ENCODE measurements at regions not wholly inside any gene's neighbourhood (a gene's known extent, or its start where the extent isn't known, plus 50 kb on each side); places are given as distances from the start of the nearest gene placed in this dataset.

DNA sequence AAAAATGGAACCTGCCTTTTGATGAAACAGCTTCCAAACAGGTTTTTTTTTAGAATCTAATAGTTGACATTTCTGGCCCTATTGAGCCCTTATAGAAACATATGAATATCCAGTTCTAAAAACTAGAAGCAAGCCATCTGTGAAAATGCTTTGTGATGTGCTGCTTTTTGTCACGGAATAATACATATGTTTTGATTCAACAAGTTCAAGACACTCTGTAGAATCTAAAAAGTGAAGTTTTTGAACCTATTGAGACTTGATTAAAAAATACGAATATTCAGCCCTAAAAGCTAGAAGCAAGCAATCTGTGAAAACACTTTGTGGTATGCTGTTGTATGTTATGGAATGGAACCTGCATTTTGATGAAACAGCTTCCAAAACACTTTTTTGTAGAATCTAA, 106.7 kb upstream of the VPREB1 start:
- Histone ChIP-seq H3K36me3 (no peaks in the 10 kb centered on the region), H3K4me3 (no peak overlapping the region), H3K4me1 (no peaks in the 10 kb centered on the region), H3K27ac (no peak overlapping the region), H3K27me3 (peaks cover 0 to 5% of the 10 kb centered on the region in 2 donors), H3K9me3 (no peaks in the 10 kb centered on the region)
- DNase-seq = no peak
- WGBS (ENCODE audit: insufficient coverage, low coverage, low lambda C conversion rate, missing lambda C conversion rate) = 43% methylated on average over 2 of the region's 2 CpGs
- no peak for TF ChIP-seq POLR2A (IDR thresholded peaks at IDR 0.05)
- TF ChIP-seq, protein P1, sequence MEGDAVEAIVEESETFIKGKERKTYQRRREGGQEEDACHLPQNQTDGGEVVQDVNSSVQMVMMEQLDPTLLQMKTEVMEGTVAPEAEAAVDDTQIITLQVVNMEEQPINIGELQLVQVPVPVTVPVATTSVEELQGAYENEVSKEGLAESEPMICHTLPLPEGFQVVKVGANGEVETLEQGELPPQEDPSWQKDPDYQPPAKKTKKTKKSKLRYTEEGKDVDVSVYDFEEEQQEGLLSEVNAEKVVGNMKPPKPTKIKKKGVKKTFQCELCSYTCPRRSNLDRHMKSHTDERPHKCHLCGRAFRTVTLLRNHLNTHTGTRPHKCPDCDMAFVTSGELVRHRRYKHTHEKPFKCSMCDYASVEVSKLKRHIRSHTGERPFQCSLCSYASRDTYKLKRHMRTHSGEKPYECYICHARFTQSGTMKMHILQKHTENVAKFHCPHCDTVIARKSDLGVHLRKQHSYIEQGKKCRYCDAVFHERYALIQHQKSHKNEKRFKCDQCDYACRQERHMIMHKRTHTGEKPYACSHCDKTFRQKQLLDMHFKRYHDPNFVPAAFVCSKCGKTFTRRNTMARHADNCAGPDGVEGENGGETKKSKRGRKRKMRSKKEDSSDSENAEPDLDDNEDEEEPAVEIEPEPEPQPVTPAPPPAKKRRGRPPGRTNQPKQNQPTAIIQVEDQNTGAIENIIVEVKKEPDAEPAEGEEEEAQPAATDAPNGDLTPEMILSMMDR (IDR thresholded peaks at IDR 0.05) = no peak
- intact Hi-C loops (cut with DNase I) = no loop called here
- ATAC-seq = no peak

DNA sequence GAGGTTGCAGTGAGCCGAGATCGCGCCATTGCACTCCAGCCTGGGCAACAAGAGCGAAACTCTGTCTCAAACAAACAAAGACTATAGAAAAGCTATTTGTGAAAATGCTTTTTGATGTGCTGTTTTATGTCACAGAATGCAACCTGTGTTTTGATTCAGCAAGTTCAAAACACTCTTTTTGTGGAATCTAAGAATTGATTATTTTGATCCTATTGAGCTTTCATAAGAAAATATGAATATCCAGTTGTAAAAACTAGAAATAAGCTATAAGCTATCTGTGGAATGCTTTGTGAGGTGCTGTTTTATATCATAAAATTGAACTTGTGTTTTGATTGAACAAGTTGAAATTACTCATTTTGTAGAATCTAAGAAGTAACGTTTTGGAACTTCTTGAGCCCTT, 110.7 kb upstream of the VPREB1 start:
- H3K27ac ChIP-seq = no peak overlapping the region
- H3K27me3 ChIP-seq = peaks cover 0 to 5% of the 10 kb centered on the region in 2 donors
- H3K9me3 ChIP-seq = no peaks in the 10 kb centered on the region
- ATAC-seq (no peak), DNase-seq (no peak)
- H3K36me3 ChIP-seq = no peaks in the 10 kb centered on the region
- H3K4me3 ChIP-seq = no peak overlapping the region
- H3K4me1 ChIP-seq = no peaks in the 10 kb centered on the region
- WGBS (ENCODE audit: insufficient coverage, low coverage, low lambda C conversion rate, missing lambda C conversion rate) = 87% methylated on average over 5 of the region's 5 CpGs
- intact Hi-C loops (cut with DNase I) = no loop called here
- no peak for TF ChIP-seq POLR2A (IDR thresholded peaks at IDR 0.05)
- TF ChIP-seq, protein P1 (IDR thresholded peaks at IDR 0.05) = no peak

DNA sequence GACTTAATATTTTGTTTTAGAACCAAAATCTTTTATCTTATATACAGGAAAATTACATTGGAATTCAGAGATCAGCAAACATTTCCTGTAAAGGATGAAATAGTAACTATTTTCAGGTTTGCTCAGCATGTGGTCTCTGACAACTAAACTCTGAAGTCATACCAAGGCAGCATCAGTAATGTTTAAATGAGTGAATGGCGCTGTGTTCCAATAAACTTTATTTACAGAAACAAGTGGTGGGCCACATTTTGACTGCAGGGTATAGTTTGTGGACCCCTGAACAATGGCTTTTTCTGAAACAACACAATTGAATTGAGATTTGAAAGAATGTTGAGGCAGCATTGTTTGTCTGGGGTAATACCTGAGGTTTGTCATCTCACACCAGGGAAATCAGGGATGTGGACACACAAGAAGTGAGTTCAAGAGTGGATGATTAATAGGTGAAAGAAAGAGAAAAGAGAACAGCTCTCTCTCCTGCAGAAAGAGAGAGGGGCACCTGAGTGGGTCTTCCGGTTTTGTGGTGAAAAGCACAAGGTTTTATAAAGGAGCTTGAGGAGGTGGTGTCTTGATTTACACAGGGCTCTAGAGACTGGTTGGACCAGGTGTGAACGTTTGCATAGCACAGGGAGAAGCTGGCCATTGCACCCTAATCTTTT, 113.5 kb upstream of the VPREB1 start:
- no peaks in the 10 kb centered on the region for H3K4me1 ChIP-seq
- DNase-seq (no peak), ATAC-seq (no peak)
- WGBS (ENCODE audit: insufficient coverage, low coverage, low lambda C conversion rate, missing lambda C conversion rate) = 38% methylated on average over 2 of the region's 3 CpGs
- no peaks in the 10 kb centered on the region for H3K9me3 ChIP-seq
- H3K4me3 ChIP-seq = no peak overlapping the region
- no peaks in the 10 kb centered on the region for H3K27me3 ChIP-seq
- TF ChIP-seq, protein P1 (IDR thresholded peaks at IDR 0.05) = no peak
- no peak for TF ChIP-seq POLR2A (IDR thresholded peaks at IDR 0.05)
- intact Hi-C loops (cut with DNase I) = no loop called here
- H3K27ac ChIP-seq = no peak overlapping the region
- no peaks in the 10 kb centered on the region for H3K36me3 ChIP-seq

DNA sequence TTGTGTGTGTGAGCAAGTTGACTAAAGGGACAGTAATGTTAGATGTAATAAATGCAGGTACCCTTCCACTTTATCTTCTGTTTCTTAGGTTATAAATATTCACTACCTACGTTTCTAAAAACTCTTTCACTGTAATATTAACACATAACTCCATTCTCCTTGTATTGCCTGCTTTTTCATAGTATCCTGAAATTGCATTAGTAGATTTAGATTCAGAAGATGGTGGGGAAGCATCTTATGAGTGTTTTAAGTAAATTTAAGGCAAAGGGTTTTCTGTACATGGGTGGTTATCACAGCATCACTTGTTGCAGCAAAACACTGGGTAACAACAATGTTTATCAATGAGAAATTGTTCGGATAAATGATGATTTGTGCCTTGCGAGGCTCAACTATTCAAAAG, 115.2 kb upstream of the VPREB1 start:
- no peaks in the 10 kb centered on the region for H3K4me1 ChIP-seq
- 79% methylated on average over 3 of the region's 3 CpGs for WGBS (ENCODE audit: insufficient coverage, low coverage, low lambda C conversion rate, missing lambda C conversion rate)
- no peaks in the 10 kb centered on the region for H3K9me3 ChIP-seq
- TF ChIP-seq POLR2A (IDR thresholded peaks at IDR 0.05) = no peak
- TF ChIP-seq, protein P1 (IDR thresholded peaks at IDR 0.05) = no peak
- intact Hi-C loops (cut with DNase I) = no loop called here
- no peaks in the 10 kb centered on the region for H3K27me3 ChIP-seq
- no peak overlapping the region for H3K27ac ChIP-seq
- ATAC-seq = no peak
- no peak overlapping the region for H3K4me3 ChIP-seq
- DNase-seq = no peak
- no peaks in the 10 kb centered on the region for H3K36me3 ChIP-seq

DNA sequence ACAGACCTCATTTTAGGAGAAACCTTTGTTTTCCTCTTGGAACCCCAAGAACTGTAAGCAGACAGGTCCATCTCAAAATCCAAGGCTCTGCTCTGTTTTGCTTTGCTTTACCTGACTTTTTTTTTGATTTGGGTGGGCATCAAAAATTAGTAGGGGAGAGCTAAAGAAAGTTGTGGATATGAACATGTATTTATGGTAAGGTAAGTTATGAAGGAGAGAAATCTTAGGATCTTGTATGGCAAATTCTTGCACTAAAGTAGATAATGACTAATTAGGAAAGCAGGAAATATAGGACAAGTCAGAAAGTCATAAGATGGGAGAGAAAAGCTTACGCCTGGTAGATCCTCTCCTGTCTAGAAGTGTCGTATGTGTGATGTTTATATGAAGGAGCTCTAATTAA, 116.1 kb upstream of the VPREB1 start:
- no peak for ATAC-seq
- Histone ChIP-seq H3K27ac (no peak overlapping the region), H3K9me3 (no peaks in the 10 kb centered on the region), H3K27me3 (no peaks in the 10 kb centered on the region), H3K4me3 (no peak overlapping the region), H3K36me3 (no peaks in the 10 kb centered on the region), H3K4me1 (no peaks in the 10 kb centered on the region)
- TF ChIP-seq, protein P1 (IDR thresholded peaks at IDR 0.05) = no peak
- TF ChIP-seq POLR2A (IDR thresholded peaks at IDR 0.05) = no peak
- no peak for DNase-seq
- 85% methylated on average over 2 of the region's 2 CpGs for WGBS (ENCODE audit: insufficient coverage, low coverage, low lambda C conversion rate, missing lambda C conversion rate)
- intact Hi-C loops (cut with DNase I) = no loop called here

All from right lobe of liver (tissue), 6 donors.